Islet precursor cell (in vitro differentiated cells): ENCODE measurements at regions not wholly inside any gene's neighbourhood (a gene's known extent, or its start where the extent isn't known, plus 50 kb on each side); places are given as distances from the start of the nearest gene placed in this dataset.

Experiments
- DNase-seq: peaks from one replicate; pipeline ENCODE4 v3.0.0-alpha.2; 2018

DNA sequence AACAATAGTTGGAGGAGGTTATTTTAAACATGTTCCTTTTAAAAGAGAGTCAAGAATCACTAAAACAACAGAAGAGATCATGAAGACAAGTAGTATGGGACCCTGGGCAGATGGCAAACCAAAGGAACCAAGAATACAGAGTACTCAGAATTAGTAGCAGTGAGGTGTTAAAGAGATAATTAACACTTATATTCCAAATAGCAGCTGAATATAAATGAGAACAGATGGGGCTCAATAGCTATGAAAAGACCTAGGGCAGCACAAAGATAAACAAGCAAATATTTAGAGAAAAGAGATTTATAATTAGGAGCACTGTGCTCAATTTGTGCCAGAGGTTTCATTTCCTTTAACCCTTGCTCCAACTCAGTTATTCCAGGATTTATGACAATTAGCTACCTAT is 159.1 kb downstream of the FAM114A2 start:
- no peak for DNase-seq

DNA sequence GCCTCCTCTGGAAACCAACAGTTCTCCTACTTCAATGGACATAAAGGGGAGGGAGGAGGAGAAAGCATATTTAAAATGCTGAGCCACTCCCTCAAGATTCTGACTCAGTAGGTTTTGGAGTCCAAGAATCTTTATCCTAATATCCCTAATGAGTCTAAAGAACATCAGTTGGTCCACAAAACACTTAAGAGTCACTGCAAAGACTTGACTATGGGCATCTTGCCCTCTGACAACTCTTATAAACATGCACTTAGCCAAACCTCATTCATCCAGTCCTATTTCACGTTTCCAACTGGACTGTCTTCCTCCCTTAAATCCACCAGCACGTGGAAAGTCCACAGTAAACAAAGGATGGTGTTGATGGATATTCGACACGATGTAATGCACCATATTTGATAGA is 172.5 kb downstream of the FAM114A2 start:
- DNase-seq: no peak

DNA sequence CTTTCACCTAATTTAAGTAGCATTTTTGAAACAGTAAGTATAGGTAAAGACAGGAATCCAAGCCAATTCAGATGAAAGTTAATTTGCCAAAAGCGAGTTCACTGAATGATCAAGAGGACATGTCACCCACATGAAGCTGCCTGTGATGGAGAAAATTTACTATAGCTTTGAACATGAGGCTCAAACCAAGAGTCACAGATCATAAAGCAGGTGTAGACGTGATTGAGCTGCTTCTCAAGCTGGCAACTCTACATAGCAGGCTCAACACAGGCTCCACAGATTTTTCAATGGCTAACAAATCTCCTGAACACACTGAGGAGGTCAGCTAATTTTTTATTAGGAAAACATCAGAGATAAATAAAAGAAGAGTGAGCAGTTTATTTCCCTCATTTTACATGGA is 173.7 kb downstream of the FAM114A2 start:
- no peak for DNase-seq

DNA sequence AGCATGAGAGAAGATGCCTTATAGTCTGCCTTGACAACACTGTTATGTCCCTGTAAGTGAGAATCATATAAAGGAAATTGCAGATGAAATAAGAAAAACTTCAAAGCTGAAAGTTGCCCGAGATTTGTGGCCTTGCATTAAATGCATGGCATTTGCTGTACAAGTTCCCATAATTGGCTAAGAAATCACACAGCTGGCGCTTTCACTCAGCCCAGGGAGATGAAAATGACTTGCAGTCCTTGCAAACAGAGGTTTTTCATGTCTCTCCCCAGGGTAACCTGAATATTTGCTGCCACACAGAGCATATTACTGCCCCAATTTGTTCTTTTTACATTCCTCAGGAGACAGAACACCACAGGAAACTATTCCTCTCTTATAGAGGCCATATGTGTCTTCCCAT is 174.8 kb downstream of the FAM114A2 start:
- no peak for DNase-seq
